Activated T-helper 1 cell treated with anti-CD3 and anti-CD28 coated beads, Interleukin-12 subunit alpha, Interleukin-12 subunit beta, Interleukin-2, Interleukin-4 antibody, amounts not matched to agents 30 ng/mL and 10 ng/mL and 1 ng/mL, durations not matched to agents 14 hours and 24 hours and 36 hours (primary cell): ENCODE measurements at regions not wholly inside any gene's neighbourhood (a gene's known extent, or its start where the extent isn't known, plus 50 kb on each side); places are given as distances from the start of the nearest gene placed in this dataset.

Experiments used
- DNase-seq: peaks from one replicate; pipeline ENCODE4 v3.0.0; 2021; ENCODE audit warnings: low spot score
- H3K27ac Mint-ChIP-seq: one replicate; pipeline ENCODE4 v1.8.0; 2021; ENCODE audit warnings: mild to moderate bottlenecking, mixed read lengths
- H3K27me3 Mint-ChIP-seq: one replicate; pipeline ENCODE4 v1.8.0; 2022; ENCODE audit warnings: mild to moderate bottlenecking, moderate library complexity, mixed read lengths; ENCODE audit not compliant: insufficient read depth
- H3K36me3 Mint-ChIP-seq: one replicate; pipeline ENCODE4 v1.8.0; 2021; ENCODE audit warnings: low read depth, mixed read lengths
- H3K4me1 Mint-ChIP-seq: one replicate; pipeline ENCODE4 v1.8.0; 2021; ENCODE audit warnings: low read depth, mixed read lengths
- H3K4me3 Mint-ChIP-seq: one replicate; pipeline ENCODE4 v1.8.0; 2021; ENCODE audit warnings: mild to moderate bottlenecking, moderate library complexity, mixed read lengths
- H3K9me3 Mint-ChIP-seq: one replicate; pipeline ENCODE4 v1.8.0; 2021; ENCODE audit warnings: mixed read lengths
- intact Hi-C: fragments of 100-400 bp; cut with micrococcal nuclease; formaldehyde crosslinking; loops from one replicate; pipeline ENCODE4 v1.15.1; 2024

- no peaks in the 10 kb centered on the region for H3K9me3 Mint-ChIP-seq
- no peak overlapping the region for H3K4me3 Mint-ChIP-seq
- DNase-seq, result no peak
- H3K4me1 Mint-ChIP-seq, result no peaks in the 10 kb centered on the region
- intact Hi-C loops, result no loop called here
- H3K36me3 Mint-ChIP-seq, result no peaks in the 10 kb centered on the region
- H3K27ac Mint-ChIP-seq, result no peak overlapping the region
- H3K27me3 Mint-ChIP-seq, result peaks cover 6% of the 10 kb centered on the region
Measured at GRCh38 chr13:106630162-106630561, 62.2 kb upstream of the ARGLU1 start.

- intact Hi-C loops, result loop anchor here (10.0 kb wide), 1 partner anchor 286 kb away; no protein-coding TSS in a partner anchor
- H3K4me3 Mint-ChIP-seq, result no peak overlapping the region
- peaks cover 6% of the 10 kb centered on the region for H3K27me3 Mint-ChIP-seq
- H3K27ac Mint-ChIP-seq, result no peak overlapping the region
- no peaks in the 10 kb centered on the region for H3K36me3 Mint-ChIP-seq
- H3K4me1 Mint-ChIP-seq, result no peaks in the 10 kb centered on the region
- H3K9me3 Mint-ChIP-seq, result no peaks in the 10 kb centered on the region
- no peak for DNase-seq
Measured at GRCh38 chr13:106628936-106629659, 61.2 kb upstream of the ARGLU1 start.

- intact Hi-C loops, result loop anchor here (10.0 kb wide), 1 partner anchor 288 kb away; no protein-coding TSS in a partner anchor
- H3K27me3 Mint-ChIP-seq, result no peaks in the 10 kb centered on the region
Measured at GRCh38 chr13:106626473-106626872, 58.5 kb upstream of the ARGLU1 start.

DNA sequence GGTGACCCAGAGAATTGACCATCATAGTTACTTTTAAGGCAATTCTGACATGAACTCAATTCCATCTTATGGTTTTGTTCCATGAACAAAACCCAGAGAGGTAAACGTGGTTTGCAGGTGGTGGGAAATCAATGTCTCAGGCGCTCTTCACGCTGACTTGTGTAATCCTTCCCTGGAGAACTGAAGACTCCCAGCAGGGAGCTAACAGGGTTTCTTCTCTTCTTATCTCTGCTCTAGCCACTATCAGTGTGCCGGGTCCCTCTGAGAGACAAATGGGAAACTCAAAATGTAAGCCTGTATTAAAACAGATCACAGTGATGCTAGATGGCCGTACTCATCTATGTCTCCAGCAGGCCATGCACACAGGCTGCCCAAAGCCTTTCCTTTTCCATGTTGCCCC lies 57.6 kb upstream of the ARGLU1 start:
- no peaks in the 10 kb centered on the region for H3K36me3 Mint-ChIP-seq
- H3K27me3 Mint-ChIP-seq, result peaks cover 2% of the 10 kb centered on the region
- no peaks in the 10 kb centered on the region for H3K4me1 Mint-ChIP-seq
- H3K9me3 Mint-ChIP-seq, result no peaks in the 10 kb centered on the region
- no peak overlapping the region for H3K4me3 Mint-ChIP-seq
- H3K27ac Mint-ChIP-seq, result no peak overlapping the region
- intact Hi-C loops, result loop anchor here (10.0 kb wide), 1 partner anchor 289 kb away; no protein-coding TSS in a partner anchor
- DNase-seq, result no peak

More at GRCh38 chr13:106626473-106626872, 58.5 kb upstream of the ARGLU1 start:
- no peaks in the 10 kb centered on the region for H3K4me1 Mint-ChIP-seq
- no peaks in the 10 kb centered on the region for H3K36me3 Mint-ChIP-seq
- H3K4me3 Mint-ChIP-seq, result no peak overlapping the region
- no peak overlapping the region for H3K27ac Mint-ChIP-seq
- H3K9me3 Mint-ChIP-seq, result no peaks in the 10 kb centered on the region
- DNase-seq, result no peak

- Mint-ChIP-seq H3K9me3 (no peaks in the 10 kb centered on the region), H3K27ac (no peak overlapping the region), H3K4me3 (no peak overlapping the region), H3K4me1 (peaks cover 10% of the 10 kb centered on the region), H3K36me3 (no peaks in the 10 kb centered on the region), H3K27me3 (peaks cover 7% of the 10 kb centered on the region)
- intact Hi-C loops, result loop anchor here (10.0 kb wide), 1 partner anchor 291 kb away; no protein-coding TSS in a partner anchor
- DNase-seq, result no peak
Measured at GRCh38 chr13:106623799-106624460, 56.0 kb upstream of the ARGLU1 start.

DNA sequence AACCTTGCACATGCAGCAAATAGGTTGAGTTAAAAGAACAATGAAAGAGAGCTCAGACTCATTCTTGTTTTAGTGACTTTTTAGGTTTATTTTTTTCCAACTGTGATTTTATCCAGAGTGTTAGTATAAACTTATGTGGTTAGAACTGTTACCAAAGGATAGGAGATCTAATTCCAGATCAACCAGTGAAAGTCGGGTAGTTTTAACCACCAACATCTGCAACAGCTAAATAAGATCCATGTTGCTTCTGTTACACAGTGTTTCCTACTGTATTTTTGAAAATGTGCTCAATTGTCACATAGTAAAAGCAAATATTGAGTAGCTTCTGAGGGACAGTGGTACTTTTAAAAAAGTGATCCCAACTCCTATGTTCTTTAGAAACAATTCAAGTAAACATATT lies 53.9 kb upstream of the ARGLU1 start:
- no peaks in the 10 kb centered on the region for H3K36me3 Mint-ChIP-seq
- no peaks in the 10 kb centered on the region for H3K9me3 Mint-ChIP-seq
- peaks cover 10% of the 10 kb centered on the region for H3K4me1 Mint-ChIP-seq
- no peak for DNase-seq
- H3K4me3 Mint-ChIP-seq, result no peak overlapping the region
- no peak overlapping the region for H3K27ac Mint-ChIP-seq
- intact Hi-C loops, result loop anchor here (2.0 to 10.0 kb wide), 2 partner anchors 53 to 293 kb away; partner anchors contain the start of gene ARGLU1
- peaks cover 7% of the 10 kb centered on the region for H3K27me3 Mint-ChIP-seq

DNA sequence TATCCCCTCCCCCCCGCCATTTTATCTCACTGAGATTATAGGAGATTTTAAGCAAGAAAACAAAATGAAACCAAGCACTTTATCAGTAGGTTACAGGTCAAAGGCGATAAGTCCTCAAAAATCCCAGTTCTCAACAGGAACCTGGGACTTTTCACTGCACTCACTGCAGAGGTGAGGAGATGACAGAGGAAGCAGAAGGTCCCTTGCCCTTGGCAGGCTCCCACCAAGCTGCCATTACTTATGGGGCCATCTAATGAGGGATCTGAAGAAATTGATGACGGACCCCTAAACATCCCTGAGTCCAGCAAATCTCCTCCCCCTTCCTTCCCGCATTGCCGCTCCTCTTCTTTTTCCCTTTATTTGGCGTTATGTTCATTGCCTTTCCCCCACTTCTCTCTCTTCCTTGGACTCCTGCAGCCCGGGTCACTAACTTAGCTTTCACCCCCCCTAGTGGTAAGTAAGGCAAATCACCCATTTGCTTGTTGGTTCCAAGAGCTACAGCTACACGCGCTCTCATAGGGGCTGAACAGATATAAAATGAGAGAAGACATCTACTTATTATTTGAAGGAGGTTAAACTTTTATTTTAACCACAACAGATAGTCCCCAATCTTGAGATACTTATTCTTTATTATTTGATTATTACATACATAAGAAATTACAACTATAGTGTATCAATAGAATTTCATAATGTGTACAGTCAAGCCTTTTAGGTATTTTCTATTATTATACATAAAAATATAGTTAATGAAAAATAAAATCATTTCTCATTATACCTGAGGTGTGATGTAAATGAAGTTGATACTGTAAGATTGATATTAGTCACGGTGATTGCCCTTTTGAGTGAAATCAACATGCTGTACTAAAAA lies 52.0 kb upstream of the ARGLU1 start:
- intact Hi-C loops, result loop anchor here (1.0 to 10.0 kb wide), 3 partner anchors 51 to 295 kb away; partner anchors contain the start of gene ARGLU1
- Mint-ChIP-seq H3K9me3 (no peaks in the 10 kb centered on the region), H3K4me3 (no peak overlapping the region), H3K4me1 (peaks cover 10% of the 10 kb centered on the region), H3K36me3 (no peaks in the 10 kb centered on the region), H3K27ac (no peak overlapping the region), H3K27me3 (peaks cover 8% of the 10 kb centered on the region)
- no peak for DNase-seq
